ENCODE measurements at regions not wholly inside any gene's neighbourhood (a gene's known extent, or its start where the extent isn't known, plus 50 kb on each side); places are given as distances from the start of the nearest gene placed in this dataset.

DNA sequence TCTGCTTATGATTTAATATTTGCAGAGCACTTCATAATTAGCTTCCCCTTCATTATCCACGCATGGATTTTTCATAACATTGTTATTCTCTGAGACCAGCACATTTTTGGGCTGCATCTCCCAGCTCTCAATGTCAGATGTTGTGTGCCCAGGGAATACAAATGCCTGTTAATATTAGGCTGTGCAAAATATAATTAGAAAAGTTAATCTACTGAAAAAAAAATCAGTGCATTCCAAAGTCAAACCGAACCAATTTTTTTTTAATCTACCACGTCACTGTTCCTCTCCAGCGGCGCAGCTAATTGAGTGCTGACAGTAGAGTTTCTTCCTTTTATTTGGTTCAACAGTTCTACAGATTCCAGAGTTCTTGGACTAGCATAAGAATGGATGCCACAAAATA lies 191.0 kb upstream of the RGS6 start:
- no peak overlapping the region for H4K91ac ChIP-seq (ENCODE audit: insufficient read depth, low read depth, low read length)
- H3K9me1 ChIP-seq (ENCODE audit: insufficient read depth, low read length): peaks cover 2% of the 10 kb centered on the region; the same call in 1 of the 2 replicates
- in situ Hi-C loops (cut with MboI; ENCODE audit: low sequenced_read_pairs) (no loop called here), dilution Hi-C loops (cut with HindIII; ENCODE audit: low sequenced_read_pairs, unreplicated experiment) (no loop called here), intact Hi-C loops (cut with micrococcal nuclease) (no loop called here)
- no peak overlapping the region for H2BK15ac ChIP-seq (ENCODE audit: low read depth, low read length)
- no peak overlapping the region for H3K4me3 ChIP-seq (ENCODE audit: insufficient read depth, low read depth, low read length)
- H4K20me1 ChIP-seq (ENCODE audit: insufficient read depth, low read length): no peaks in the 10 kb centered on the region
- H3K4me1 ChIP-seq (ENCODE audit: control insufficient read depth, insufficient read depth, low read length): no peaks in the 10 kb centered on the region
- no peak overlapping the region for H2BK20ac ChIP-seq (ENCODE audit: low read depth, low read length)
- no CpG with 5 or more reads among the region's 5 CpGs for WGBS, 2 experiments (ENCODE audit: extremely low coverage in 2 of 2, insufficient read length in 1 of 2)
- peaks cover 22% of the 10 kb centered on the region for H3K36me3 ChIP-seq (ENCODE audit: control insufficient read depth, insufficient read depth, low read length)
- POLR2A ChIA-PET (ENCODE audit: unreplicated experiment): no interaction called here
- H3K56ac ChIP-seq (ENCODE audit: extremely low read depth, insufficient read depth, low read length): no peak overlapping the region
- H2BK5ac ChIP-seq (ENCODE audit: low read depth, low read length, poor library complexity, severe bottlenecking): no peak overlapping the region
- no TSS peak for BruUV-seq (replicated peaks)
- H2BK120ac ChIP-seq (ENCODE audit: low read depth, low read length): no peak overlapping the region
- no peaks in the 10 kb centered on the region for H3K27me3 ChIP-seq (ENCODE audit: control insufficient read depth, insufficient read depth, low read length)
- H3K79me1 ChIP-seq (ENCODE audit: low read depth in 1 of 2, low read length in 2 of 2): no peaks in the 10 kb centered on the region
- H2AFZ ChIP-seq (replicated peaks; ENCODE audit: low read length, poor library complexity): no peak overlapping the region
- H3K4me2 ChIP-seq (ENCODE audit: low read depth, low read length): no peak overlapping the region
- no peak for ATAC-seq (ENCODE audit: low read depth)
- H2AK5ac ChIP-seq (ENCODE audit: low read depth, low read length): no peak overlapping the region
- H2AK9ac ChIP-seq (replicated peaks; ENCODE audit: low read depth, low read length, poor library complexity): no peak overlapping the region
- no peak overlapping the region for H3K23ac ChIP-seq (ENCODE audit: low read depth, low read length)
- no peak overlapping the region for H3K18ac ChIP-seq (ENCODE audit: low read depth, low read length)
- CTCF ChIA-PET: interaction anchor here (0.5 to 1.4 kb wide), 2 partner anchors 12 to 632 kb away, joined by 3 to 5 read pairs; no protein-coding TSS in a partner anchor
- DNase-seq: no peak
- H4K5ac ChIP-seq (ENCODE audit: low read depth, low read length): no peak overlapping the region
- H3K9me3 ChIP-seq (ENCODE audit: control insufficient read depth, insufficient read depth, low read length): no peaks in the 10 kb centered on the region
- no peak overlapping the region for H4K8ac ChIP-seq (ENCODE audit: low read depth in 2 of 2, low read length in 2 of 2)
- H3K9ac ChIP-seq (ENCODE audit: low read depth, low read length): no peak overlapping the region
- no peak overlapping the region for H3K4ac ChIP-seq (ENCODE audit: low read depth, low read length)
- no peak overlapping the region for H3K27ac ChIP-seq (ENCODE audit: insufficient read depth, low read length)
- TF ChIP-seq, protein P1, sequence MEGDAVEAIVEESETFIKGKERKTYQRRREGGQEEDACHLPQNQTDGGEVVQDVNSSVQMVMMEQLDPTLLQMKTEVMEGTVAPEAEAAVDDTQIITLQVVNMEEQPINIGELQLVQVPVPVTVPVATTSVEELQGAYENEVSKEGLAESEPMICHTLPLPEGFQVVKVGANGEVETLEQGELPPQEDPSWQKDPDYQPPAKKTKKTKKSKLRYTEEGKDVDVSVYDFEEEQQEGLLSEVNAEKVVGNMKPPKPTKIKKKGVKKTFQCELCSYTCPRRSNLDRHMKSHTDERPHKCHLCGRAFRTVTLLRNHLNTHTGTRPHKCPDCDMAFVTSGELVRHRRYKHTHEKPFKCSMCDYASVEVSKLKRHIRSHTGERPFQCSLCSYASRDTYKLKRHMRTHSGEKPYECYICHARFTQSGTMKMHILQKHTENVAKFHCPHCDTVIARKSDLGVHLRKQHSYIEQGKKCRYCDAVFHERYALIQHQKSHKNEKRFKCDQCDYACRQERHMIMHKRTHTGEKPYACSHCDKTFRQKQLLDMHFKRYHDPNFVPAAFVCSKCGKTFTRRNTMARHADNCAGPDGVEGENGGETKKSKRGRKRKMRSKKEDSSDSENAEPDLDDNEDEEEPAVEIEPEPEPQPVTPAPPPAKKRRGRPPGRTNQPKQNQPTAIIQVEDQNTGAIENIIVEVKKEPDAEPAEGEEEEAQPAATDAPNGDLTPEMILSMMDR (conservative IDR thresholded peaks at IDR 0.05; ENCODE audit: low read depth, low read length): no peak
- TF ChIP-seq NFE2L2 (IDR thresholded peaks at IDR 0.05; ENCODE audit: low read depth, low read length) (no peak), POLR2A (IDR thresholded peaks at IDR 0.05; ENCODE audit: low read depth, low read length) (no peak), MXI1 (IDR thresholded peaks at IDR 0.05; ENCODE audit: borderline replicate concordance, low read depth, low read length) (no peak), FOS (IDR thresholded peaks at IDR 0.05; ENCODE audit: low read depth, low read length) (no peak), CEBPB (IDR thresholded peaks at IDR 0.05; ENCODE audit: low read depth, low read length) (no peak), MAFK (IDR thresholded peaks at IDR 0.05; ENCODE audit: low read depth, low read length) (no peak), SMC3 (IDR thresholded peaks at IDR 0.05; ENCODE audit: low read depth, low read length) (no peak), CHD1 (IDR thresholded peaks at IDR 0.05; ENCODE audit: low read depth, low read length) (no peak), RFX5 (IDR thresholded peaks at IDR 0.05; ENCODE audit: low read depth, low read length) (no peak)
- TF ChIP-seq, protein P2, sequence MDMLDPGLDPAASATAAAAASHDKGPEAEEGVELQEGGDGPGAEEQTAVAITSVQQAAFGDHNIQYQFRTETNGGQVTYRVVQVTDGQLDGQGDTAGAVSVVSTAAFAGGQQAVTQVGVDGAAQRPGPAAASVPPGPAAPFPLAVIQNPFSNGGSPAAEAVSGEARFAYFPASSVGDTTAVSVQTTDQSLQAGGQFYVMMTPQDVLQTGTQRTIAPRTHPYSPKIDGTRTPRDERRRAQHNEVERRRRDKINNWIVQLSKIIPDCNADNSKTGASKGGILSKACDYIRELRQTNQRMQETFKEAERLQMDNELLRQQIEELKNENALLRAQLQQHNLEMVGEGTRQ (IDR thresholded peaks at IDR 0.05; ENCODE audit: low read depth, low read length): no peak
- H3K14ac ChIP-seq (replicated peaks; ENCODE audit: low read depth, low read length): no peak overlapping the region
